Right lobe of liver (tissue), 6 donors: ENCODE measurements at regions not wholly inside any gene's neighbourhood (a gene's known extent, or its start where the extent isn't known, plus 50 kb on each side); places are given as distances from the start of the nearest gene placed in this dataset.
A peak's percentile ranks its signal among the peaks of the same experiment; 100 is the strongest.
"Not testable (repeated sequence)": the region's sequence is repeated elsewhere in the genome, so short reads cannot be mapped to it uniquely, and the experiment has no call there.

Experiments
- ATAC-seq, 4 donors: fragments of 200-7000 bp; cut with Tn5 transposase; one replicate each; pipeline ENCODE4 v1.9.1; 2020; ENCODE audit warnings: mild to moderate bottlenecking in 4 of 4, moderate library complexity in 4 of 4
- DNase-seq, 3 donors: peaks; one replicate each; pipeline ENCODE4 v3.0.0-alpha.2; 2020
- H3K27ac ChIP-seq, 3 donors: fragments of 200-600 bp; one replicate each; pipeline ENCODE4 v1.8.0; 2022
- H3K27me3 ChIP-seq, 2 donors: fragments of 200-600 bp; one replicate each; pipeline ENCODE4 v1.8.0; 2022
- H3K36me3 ChIP-seq, 4 donors: fragments of 200-600 bp; sonication (generic) in 1 of 4; one replicate each; pipeline versions ENCODE4 v1.5.1 to v1.8.0; 2017 to 2022; ENCODE audit warnings: control low read depth in 1 of 4
- H3K4me1 ChIP-seq, 4 donors: fragments of 200-600 bp; sonication (generic) in 1 of 4; one replicate each; pipeline versions ENCODE4 v1.5.1 to v1.8.0; 2017 to 2022; ENCODE audit warnings: control low read depth in 1 of 4
- H3K4me3 ChIP-seq, 3 donors: fragments of 200-600 bp; one replicate each; pipeline ENCODE4 v1.8.0; 2022
- H3K9me3 ChIP-seq, 4 donors: fragments of 200-600 bp; sonication (generic) in 1 of 4; one replicate each; pipeline versions ENCODE4 v1.5.1 to v1.8.0; 2017 to 2022; ENCODE audit warnings: control low read depth in 1 of 4
- CTCF ChIP-seq, 4 donors: fragments of 200-600 bp in 3 of 4; fragments of 450-650 bp in 1 of 4; IDR thresholded peaks; one replicate each; pipeline versions ENCODE4 v1.5.1 to v1.8.0; 2016 to 2022; ENCODE audit warnings: antibody characterized with exemption in 4 of 4, mild to moderate bottlenecking in 2 of 4
- POLR2A ChIP-seq: fragments of 450-650 bp; IDR thresholded peaks from one replicate; pipeline ENCODE4 v1.6.1; 2017; ENCODE audit warnings: antibody characterized with exemption, mild to moderate bottlenecking
- WGBS: methylation state at CpG from one replicate; pipeline ENCODE4 v1.1.6; 2018; ENCODE audit warnings: low coverage, low lambda C conversion rate; ENCODE audit not compliant: insufficient coverage; ENCODE audit errors: missing lambda C conversion rate; 5-methylcytosine and 5-hydroxymethylcytosine counted together
- intact Hi-C, 2 donors: fragments of 100-400 bp; cut with DNase I; formaldehyde crosslinking; loops; one replicate each; pipeline versions ENCODE4 v1.11.2 to v1.14.1; 2022
- donor health status: DM: no; HTN: yes; CAD: no.
- donor health status: DM: no; HTN: no; CAD: no.
- donor health status: DM: no; HTN: no; CAD: no.
- donor health status: DM: no; HTN: yes; CAD: no.
- donor health status: DM: no; HTN: yes; CAD: no.

DNA sequence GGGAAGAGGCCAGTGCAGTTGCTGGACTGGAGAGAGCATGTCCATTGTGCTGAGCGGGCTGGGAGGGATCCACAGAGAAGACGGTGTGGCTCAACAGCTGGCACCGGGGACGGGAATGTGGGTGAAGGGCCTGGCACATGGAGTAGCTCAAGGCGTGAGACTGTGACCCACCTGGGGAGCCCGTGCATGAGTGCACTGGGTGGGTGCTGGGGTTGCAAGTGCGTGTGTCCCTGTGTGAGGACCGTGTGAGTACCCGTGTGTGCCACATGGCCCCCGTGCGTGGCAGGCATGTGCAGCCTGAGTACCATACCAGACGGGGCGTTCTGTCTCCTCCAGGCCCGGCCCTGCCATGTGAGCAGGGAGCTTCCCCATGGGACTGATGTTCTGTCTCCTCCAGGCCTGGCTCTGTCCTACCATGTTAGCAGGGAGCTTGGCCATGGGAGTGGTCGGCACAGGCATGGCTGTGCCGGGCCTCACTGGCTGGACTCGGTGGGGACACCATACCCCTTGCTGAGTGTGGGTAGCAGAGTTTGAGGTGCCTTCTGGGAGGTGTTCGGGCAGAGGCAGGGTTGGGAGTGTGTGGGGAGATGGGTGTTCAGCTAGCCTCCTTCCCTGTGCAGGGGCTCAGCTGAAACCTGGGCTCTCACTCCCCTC, 234.4 kb downstream of the TMEM121 start:
- H3K27me3 ChIP-seq: no peaks in the 10 kb centered on the region
- WGBS: 53% methylated on average over 6 of the region's 18 CpGs
- intact Hi-C loops: loop anchor here in 1 of 2 donors (5.0 kb wide), 1 partner anchor 144 kb away; no protein-coding TSS in a partner anchor
- H3K27ac ChIP-seq: no peak overlapping the region
- no peaks in the 10 kb centered on the region for H3K36me3 ChIP-seq
- no peak overlapping the region for H3K4me3 ChIP-seq
- peak in 2 of 4 donors; percentile 40 to 43 for ATAC-seq
- H3K4me1 ChIP-seq: peaks cover 0 to 6% (median 0%) of the 10 kb centered on the region in 4 donors
- H3K9me3 ChIP-seq: no peaks in the 10 kb centered on the region
- peak in 2 of 3 donors; percentile 12 to 35 for DNase-seq
- TF ChIP-seq CTCF (IDR thresholded peaks at IDR 0.05) (no peak), POLR2A (no peak)

- DNase-seq: peak in 2 of 3 donors; percentile 14 to 31
Measured at GRCh38 chr14:105761345-105761740, 235.0 kb downstream of the TMEM121 start.

GRCh38 chr14:105761842-105762241, 235.5 kb downstream of the TMEM121 start:
- Histone ChIP-seq H3K27ac (no peak overlapping the region), H3K4me3 (no peak overlapping the region), H3K27me3 (no peaks in the 10 kb centered on the region), H3K36me3 (no peaks in the 10 kb centered on the region), H3K9me3 (no peaks in the 10 kb centered on the region), H3K4me1 (peaks cover 0 to 7% (median 0%) of the 10 kb centered on the region in 4 donors)
- TF ChIP-seq POLR2A (no peak), CTCF (IDR thresholded peaks at IDR 0.05) (no peak)
- ATAC-seq (peak in 2 of 4 donors; percentile 13 to 28), DNase-seq (no peak)
- intact Hi-C loops: loop anchor here in 1 of 2 donors (5.0 kb wide), 1 partner anchor 145 kb away; no protein-coding TSS in a partner anchor
- 56% methylated on average over 9 of the region's 9 CpGs for WGBS

More at GRCh38 chr14:105761345-105761740, 235.0 kb downstream of the TMEM121 start:
- 50% methylated on average over 2 of the region's 5 CpGs for WGBS
- not testable (repeated sequence) for H3K4me3 ChIP-seq, H3K27me3 ChIP-seq, ATAC-seq, H3K27ac ChIP-seq, H3K9me3 ChIP-seq, H3K4me1 ChIP-seq, H3K36me3 ChIP-seq
- intact Hi-C loops: loop anchor here in 1 of 2 donors (5.0 kb wide), 1 partner anchor 144 kb away; no protein-coding TSS in a partner anchor

GRCh38 chr14:105762262-105762661, 235.9 kb downstream of the TMEM121 start:
- peak in 3 of 4 donors; percentile 16 to 46 (median 38) for ATAC-seq

DNA sequence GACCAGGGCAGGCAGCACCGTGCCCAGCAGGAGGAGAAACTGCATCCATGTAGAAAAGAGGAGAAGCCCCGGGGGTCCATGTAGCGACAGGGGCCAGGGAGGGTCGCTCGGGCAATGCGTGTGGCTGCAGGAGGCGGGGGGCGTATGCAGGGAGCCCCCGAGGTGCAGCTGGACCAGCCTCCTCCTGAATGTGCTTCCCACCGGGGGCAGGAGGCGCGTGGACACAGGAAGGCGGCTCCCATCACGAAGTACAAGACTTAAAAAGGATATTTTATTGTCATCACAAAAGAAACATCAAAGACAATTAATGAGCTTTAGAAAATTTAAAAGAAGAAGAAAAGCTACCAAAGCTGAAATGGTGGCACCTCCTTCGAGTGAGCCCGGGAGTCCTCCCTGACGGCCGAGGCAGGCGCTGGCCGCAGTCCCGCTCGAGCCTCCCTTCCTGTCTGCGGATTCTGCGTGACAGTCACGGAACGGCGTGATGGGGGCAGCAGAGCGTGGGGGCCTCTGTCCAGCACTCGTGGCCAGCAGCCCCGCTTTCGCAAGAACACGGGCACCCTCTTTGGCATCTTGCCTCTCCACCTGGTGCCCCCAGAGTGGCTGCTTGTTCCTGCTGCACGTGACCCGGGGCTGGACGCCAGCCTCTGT, 238.0 kb downstream of the TMEM121 start:
- 53% methylated on average over 6 of the region's 35 CpGs for WGBS
- not testable (repeated sequence) for ATAC-seq, H3K9me3 ChIP-seq, DNase-seq, H3K27ac ChIP-seq, H3K4me3 ChIP-seq, H3K36me3 ChIP-seq, H3K4me1 ChIP-seq, H3K27me3 ChIP-seq
- intact Hi-C loops: loop anchor here in 1 of 2 donors (5.0 kb wide), 1 partner anchor 147 kb away; no protein-coding TSS in a partner anchor

More at GRCh38 chr14:105762262-105762661, 235.9 kb downstream of the TMEM121 start:
- intact Hi-C loops: loop anchor here in 1 of 2 donors (5.0 kb wide), 1 partner anchor 145 kb away; no protein-coding TSS in a partner anchor
- DNase-seq, H3K27ac ChIP-seq, H3K4me3 ChIP-seq, H3K36me3 ChIP-seq, H3K9me3 ChIP-seq, H3K27me3 ChIP-seq, H3K4me1 ChIP-seq: not testable (repeated sequence)
- no CpG with 5 or more reads among the region's 11 CpGs for WGBS

GRCh38 chr14:105765072-105765825, 238.9 kb downstream of the TMEM121 start:
- H3K4me3 ChIP-seq, H3K27ac ChIP-seq, H3K9me3 ChIP-seq, ATAC-seq, intact Hi-C loops, H3K4me1 ChIP-seq, H3K36me3 ChIP-seq, H3K27me3 ChIP-seq: not testable (repeated sequence)
- 100% methylated on average over 1 of the region's 23 CpGs for WGBS
- peak; percentile 36 to 89 (median 68) for DNase-seq
